Esophagus squamous epithelium (tissue), 5 donors: ENCODE measurements at regions not wholly inside any gene's neighbourhood (a gene's known extent, or its start where the extent isn't known, plus 50 kb on each side); places are given as distances from the start of the nearest gene placed in this dataset.

Experiments
- DNase-seq: peaks from one replicate; lab custom pipeline; 2025; lab: John Stamatoyannopoulos, UW
- H3K27ac ChIP-seq, 4 donors: fragments of 200-600 bp; sonication (generic); one replicate each; pipeline ENCODE4 v1.5.1; 2016 to 2019; ENCODE audit warnings: mild to moderate bottlenecking in 1 of 4
- H3K27me3 ChIP-seq, 4 donors: fragments of 200-600 bp; sonication (generic); 1 replicate in 3 of 4; 2 replicates in 1 of 4; pipeline versions ENCODE4 v1.5.1 to v1.6.0; 2017 to 2021; ENCODE audit warnings: antibody characterized with exemption in 1 of 4
- H3K36me3 ChIP-seq, 3 donors: fragments of 200-600 bp; sonication (generic); one replicate each; pipeline ENCODE4 v1.5.1; 2016 to 2019
- H3K4me1 ChIP-seq, 3 donors: fragments of 200-600 bp; sonication (generic); one replicate each; pipeline ENCODE4 v1.5.1; 2017 to 2019
- H3K4me3 ChIP-seq, 4 donors: fragments of 200-600 bp; sonication (generic); 1 replicate in 3 of 4; 2 replicates in 1 of 4; pipeline ENCODE4 v1.5.1; 2016 to 2019; ENCODE audit warnings: mild to moderate bottlenecking in 2 of 4, moderate library complexity in 1 of 4
- H3K9me3 ChIP-seq, 3 donors: fragments of 200-600 bp; sonication (generic); one replicate each; pipeline ENCODE4 v1.5.1; 2016 to 2019
- POLR2A ChIP-seq, 4 donors: fragments of 450-650 bp; IDR thresholded peaks; one replicate each; pipeline ENCODE4 v1.6.1; 2017; ENCODE audit warnings: antibody characterized with exemption in 4 of 4, mild to moderate bottlenecking in 4 of 4, moderate library complexity in 3 of 4
- WGBS, 2 donors: methylation state at CpG; one replicate each; pipeline ENCODE4 v1.1.5; 2018; 5-methylcytosine and 5-hydroxymethylcytosine counted together
- intact Hi-C: fragments of 100-400 bp; cut with DNase I; formaldehyde crosslinking; loops from one replicate; pipeline ENCODE4 v1.15.0; 2022
- TF ChIP-seq, protein P1 (sequence below), 6 experiments: fragments of 450-650 bp in 4 of 6; fragments of 200-600 bp in 2 of 6; sonication (generic) in 2 of 6; IDR thresholded peaks; one replicate each; pipeline ENCODE4 v1.5.1; 2016 to 2019; ENCODE audit warnings: antibody characterized with exemption in 6 of 6, mild to moderate bottlenecking in 4 of 6, moderate library complexity in 4 of 6
- donor health status: DM: yes; HTN: yes; CAD: no.

DNA sequence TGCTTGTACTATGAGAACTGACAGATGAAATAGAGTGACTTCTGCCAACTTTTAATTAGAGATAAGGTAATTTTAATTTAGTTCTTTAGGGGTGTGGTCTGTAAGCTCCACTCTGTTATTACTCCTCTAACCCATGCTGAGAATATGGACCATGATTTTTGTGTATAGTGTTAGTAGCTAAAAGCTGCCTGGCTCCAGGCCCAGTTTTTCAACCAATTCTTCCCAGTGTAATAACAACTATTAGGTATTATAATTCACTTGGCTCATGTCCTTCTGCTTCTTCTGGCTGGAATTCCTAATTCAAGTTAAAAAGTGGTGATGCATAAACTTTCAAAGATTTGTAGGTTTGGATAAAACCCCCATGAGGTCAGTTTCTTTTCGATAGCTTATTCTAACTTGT, 216.3 kb downstream of the ISL1 start:
- no peaks in the 10 kb centered on the region for H3K4me1 ChIP-seq
- H3K9me3 ChIP-seq: no peaks in the 10 kb centered on the region
- no peak overlapping the region for H3K4me3 ChIP-seq
- WGBS, 2 donors: 62 to 82% methylated on average over 1 of the region's 1 CpG
- no peaks in the 10 kb centered on the region for H3K27me3 ChIP-seq
- TF ChIP-seq POLR2A (IDR thresholded peaks at IDR 0.05): no peak
- TF ChIP-seq, protein P1, sequence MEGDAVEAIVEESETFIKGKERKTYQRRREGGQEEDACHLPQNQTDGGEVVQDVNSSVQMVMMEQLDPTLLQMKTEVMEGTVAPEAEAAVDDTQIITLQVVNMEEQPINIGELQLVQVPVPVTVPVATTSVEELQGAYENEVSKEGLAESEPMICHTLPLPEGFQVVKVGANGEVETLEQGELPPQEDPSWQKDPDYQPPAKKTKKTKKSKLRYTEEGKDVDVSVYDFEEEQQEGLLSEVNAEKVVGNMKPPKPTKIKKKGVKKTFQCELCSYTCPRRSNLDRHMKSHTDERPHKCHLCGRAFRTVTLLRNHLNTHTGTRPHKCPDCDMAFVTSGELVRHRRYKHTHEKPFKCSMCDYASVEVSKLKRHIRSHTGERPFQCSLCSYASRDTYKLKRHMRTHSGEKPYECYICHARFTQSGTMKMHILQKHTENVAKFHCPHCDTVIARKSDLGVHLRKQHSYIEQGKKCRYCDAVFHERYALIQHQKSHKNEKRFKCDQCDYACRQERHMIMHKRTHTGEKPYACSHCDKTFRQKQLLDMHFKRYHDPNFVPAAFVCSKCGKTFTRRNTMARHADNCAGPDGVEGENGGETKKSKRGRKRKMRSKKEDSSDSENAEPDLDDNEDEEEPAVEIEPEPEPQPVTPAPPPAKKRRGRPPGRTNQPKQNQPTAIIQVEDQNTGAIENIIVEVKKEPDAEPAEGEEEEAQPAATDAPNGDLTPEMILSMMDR (IDR thresholded peaks at IDR 0.05): no peak
- DNase-seq: no peak
- intact Hi-C loops: no loop called here
- H3K36me3 ChIP-seq: no peaks in the 10 kb centered on the region
- H3K27ac ChIP-seq: no peak overlapping the region

DNA sequence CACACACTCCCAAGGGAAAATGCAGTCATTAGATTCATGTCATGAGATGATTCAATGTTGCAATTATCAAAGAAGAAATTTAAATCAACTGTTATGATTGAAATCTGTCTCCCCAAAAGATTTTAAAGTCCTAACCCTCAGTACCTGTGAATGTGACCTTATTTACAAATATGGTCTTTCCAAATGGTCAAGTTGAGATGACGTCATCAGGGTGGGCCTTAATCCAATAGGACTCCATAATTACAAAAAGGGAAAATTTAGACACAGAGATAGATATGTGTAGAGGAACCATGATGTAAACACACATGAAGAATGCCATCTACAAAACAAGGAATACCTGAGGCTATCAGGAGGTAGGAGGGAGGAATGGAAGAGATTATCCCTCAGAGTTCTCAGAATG, 221.1 kb downstream of the ISL1 start:
- no peak for DNase-seq
- H3K27ac ChIP-seq: no peak overlapping the region

DNA sequence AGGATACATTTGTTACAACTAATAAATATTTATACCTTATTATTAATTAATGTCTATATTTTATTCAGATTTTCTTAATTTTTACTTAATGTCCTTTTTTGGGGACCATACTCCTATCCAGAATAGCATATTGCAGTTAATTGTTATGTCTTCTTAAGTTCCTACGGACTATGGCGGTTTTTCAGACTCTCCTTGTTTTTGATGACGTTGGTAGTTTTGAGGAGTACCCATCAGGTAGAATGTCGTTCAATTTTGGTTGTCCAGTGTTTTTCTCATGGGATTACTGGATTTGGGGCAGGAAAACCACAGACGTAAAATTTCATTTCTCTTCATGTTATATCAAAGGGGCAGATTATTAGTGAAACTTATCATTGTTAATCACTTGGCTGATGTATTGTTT, 223.7 kb downstream of the ISL1 start:
- intact Hi-C loops: no loop called here
- no peak for DNase-seq
- WGBS, 2 donors: 72 to 80% methylated on average over 5 of the region's 5 CpGs
- Histone ChIP-seq H3K27ac (no peak overlapping the region), H3K27me3 (no peaks in the 10 kb centered on the region), H3K36me3 (no peaks in the 10 kb centered on the region), H3K4me3 (no peak overlapping the region), H3K9me3 (no peaks in the 10 kb centered on the region), H3K4me1 (no peaks in the 10 kb centered on the region)
- TF ChIP-seq POLR2A (IDR thresholded peaks at IDR 0.05): no peak
- TF ChIP-seq, protein P1 (IDR thresholded peaks at IDR 0.05): no peak

More for the DNA sequence above, 221.1 kb downstream of the ISL1 start:
- H3K27me3 ChIP-seq: no peaks in the 10 kb centered on the region
- H3K4me1 ChIP-seq: no peaks in the 10 kb centered on the region
- 52 to 73% methylated on average over 1 of the region's 1 CpG for WGBS, 2 donors
- TF ChIP-seq, protein P1 (IDR thresholded peaks at IDR 0.05): no peak
- no peak for TF ChIP-seq POLR2A (IDR thresholded peaks at IDR 0.05)
- intact Hi-C loops: no loop called here
- H3K4me3 ChIP-seq: no peak overlapping the region
- no peaks in the 10 kb centered on the region for H3K36me3 ChIP-seq
- H3K9me3 ChIP-seq: no peaks in the 10 kb centered on the region

DNA sequence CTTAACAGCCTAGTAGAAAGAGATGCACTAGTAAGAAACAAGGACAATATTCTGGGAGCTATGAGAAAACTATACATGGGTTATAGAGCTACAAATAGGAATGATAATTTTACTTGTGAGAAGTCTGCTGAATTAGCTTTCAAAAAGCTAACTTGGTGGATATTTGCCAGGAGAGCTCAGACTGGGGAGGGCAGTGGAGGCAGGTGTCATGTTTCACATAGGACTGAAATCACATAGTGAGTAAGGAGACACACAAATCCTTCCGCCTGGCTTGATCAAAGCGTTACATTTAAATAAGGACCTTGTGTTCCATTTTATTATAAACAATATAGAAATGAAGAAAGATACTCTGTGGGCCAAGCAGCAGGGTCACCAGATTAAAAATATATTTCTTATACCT, 235.0 kb downstream of the ISL1 start:
- H3K4me1 ChIP-seq: no peaks in the 10 kb centered on the region
- TF ChIP-seq, protein P1 (IDR thresholded peaks at IDR 0.05): no peak
- no peak for TF ChIP-seq POLR2A (IDR thresholded peaks at IDR 0.05)
- intact Hi-C loops: no loop called here
- no peak overlapping the region for H3K4me3 ChIP-seq
- no peaks in the 10 kb centered on the region for H3K36me3 ChIP-seq
- no peak for DNase-seq
- no peaks in the 10 kb centered on the region for H3K9me3 ChIP-seq
- no peaks in the 10 kb centered on the region for H3K27me3 ChIP-seq
- H3K27ac ChIP-seq: no peak overlapping the region
- WGBS, 2 donors: 49 to 73% methylated on average over 2 of the region's 2 CpGs

DNA sequence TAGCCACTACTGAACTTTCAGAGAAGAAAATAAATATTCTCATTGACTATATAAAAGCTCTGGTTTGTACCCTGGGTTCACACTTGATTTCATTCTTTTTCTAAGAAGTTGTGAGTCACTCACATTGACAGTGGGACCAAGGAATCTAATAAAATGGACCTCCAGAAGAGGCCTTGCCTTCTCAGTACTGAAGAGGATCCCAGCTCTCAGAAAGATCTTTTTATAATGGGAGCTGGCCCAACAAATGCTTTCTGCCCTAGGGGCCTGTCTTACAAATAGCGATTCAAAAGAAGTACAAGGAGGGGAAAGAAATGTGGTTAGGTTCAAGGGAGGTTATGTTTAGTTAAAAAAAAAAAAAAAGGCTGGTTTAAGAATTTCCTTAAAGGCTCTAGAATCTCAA, 237.9 kb downstream of the ISL1 start:
- DNase-seq: no peak
- Histone ChIP-seq H3K4me3 (no peak overlapping the region), H3K27ac (no peak overlapping the region), H3K27me3 (no peaks in the 10 kb centered on the region), H3K4me1 (no peaks in the 10 kb centered on the region), H3K36me3 (no peaks in the 10 kb centered on the region), H3K9me3 (no peaks in the 10 kb centered on the region)
- intact Hi-C loops: no loop called here
- 21 to 38% methylated on average over 1 of the region's 1 CpG for WGBS, 2 donors
- TF ChIP-seq, protein P1 (IDR thresholded peaks at IDR 0.05): no peak
- TF ChIP-seq POLR2A (IDR thresholded peaks at IDR 0.05): no peak
